Heart right ventricle (tissue), 16 donors: ENCODE measurements at regions not wholly inside any gene's neighbourhood (a gene's known extent, or its start where the extent isn't known, plus 50 kb on each side); places are given as distances from the start of the nearest gene placed in this dataset.

Experiments used
- ATAC-seq, 8 donors: fragments of 200-7000 bp; cut with Tn5 transposase; one replicate each; pipeline ENCODE4 v1.9.1; 2020; ENCODE audit warnings: mild to moderate bottlenecking in 8 of 8, moderate library complexity in 8 of 8, moderate number of reproducible peaks in 1 of 8
- DNase-seq, 2 donors: peaks; one replicate each; pipeline ENCODE4 v3.0.0-alpha.2; 2020
- H3K27ac ChIP-seq, 10 donors: fragments of 200-600 bp; sonication (generic) in 2 of 10; one replicate each; pipeline versions ENCODE4 v1.5.0 to v1.8.0; 2020 to 2022; ENCODE audit warnings: mild to moderate bottlenecking in 3 of 10
- H3K27me3 ChIP-seq, 7 donors: fragments of 200-600 bp; one replicate each; pipeline ENCODE4 v1.8.0; 2021 to 2022; ENCODE audit warnings: mild to moderate bottlenecking in 2 of 7
- H3K36me3 ChIP-seq, 9 donors: fragments of 200-600 bp; sonication (generic) in 1 of 9; one replicate each; pipeline versions ENCODE4 v1.5.0 to v1.8.0; 2020 to 2022; ENCODE audit warnings: mild to moderate bottlenecking in 2 of 9
- H3K4me1 ChIP-seq, 9 donors: fragments of 200-600 bp; sonication (generic) in 1 of 9; one replicate each; pipeline versions ENCODE4 v1.5.0 to v1.8.0; 2020 to 2022; ENCODE audit warnings: mild to moderate bottlenecking in 4 of 9
- H3K4me3 ChIP-seq, 10 donors: fragments of 200-600 bp; sonication (generic) in 2 of 10; one replicate each; pipeline versions ENCODE4 v1.5.0 to v1.8.0; 2020 to 2022; ENCODE audit warnings: mild to moderate bottlenecking in 7 of 10, moderate library complexity in 2 of 10
- H3K9me3 ChIP-seq, 11 donors: fragments of 200-600 bp in 10 of 11; sonication (generic) in 2 of 11; one replicate each; pipeline versions ENCODE4 v1.5.0 to v1.8.0; 2013 to 2022; ENCODE audit warnings: mild to moderate bottlenecking in 2 of 11, control low read depth in 1 of 11, moderate library complexity in 1 of 11
- WGBS, 2 donors: extraction: QIAGEN DNeasy Blood & Tissue Kit; methylation state at CpG; one replicate each; pipeline ENCODE4 v1.1.7; 2013; ENCODE audit warnings: inconsistent platforms in 1 of 2; 5-methylcytosine and 5-hydroxymethylcytosine counted together
- intact Hi-C, 10 donors: fragments of 100-400 bp; cut with DNase I; formaldehyde crosslinking; loops; one replicate each; pipeline versions ENCODE4 v1.11.1 to v1.14.2; 2022
- TF ChIP-seq, protein P1 (sequence below), 9 donors: fragments of 200-600 bp; sonication (generic) in 2 of 9; IDR thresholded peaks; one replicate each; pipeline versions ENCODE4 v1.5.0 to v1.8.0; 2021 to 2022; ENCODE audit warnings: antibody characterized with exemption in 9 of 9, mild to moderate bottlenecking in 5 of 9, moderate library complexity in 1 of 9
- donor health status: Arrhythmogenic right ventricular cardiomyopathy.
- donor health status: ischemic (EF 13 %, LVEDD 7.1; RV severe dilation, severe dysfunction).
- donor health status: healthy with polysubstance abuse.
- donor health status: DM: no; HTN: yes; CAD: no.
- donor health status: DM: no; HTN: no; CAD: no.
- donor health status: ischemic (EF 25% LVEDD 6.9; RV normal size, moderate dysfunction).
- donor health status: ischemic (EF 25% LVEDD 5.7; RV mildly dilated, moderate dysfunction).
- donor health status: healthy.
- donor health status: DM: yes; HTN: yes; CAD: no.
- donor health status: Ischemic cardiomyopathy.
- donor health status: ischemic (EF 35%, LVEDD 5.7; RV mildly dilated, moderate dysfunction).
- donor health status: nonischemic (EF 11% LVEDD 7.7; RV severe dilation, severe dysfunction).
- donor health status: DM: yes; HTN: yes; CAD: no.
- donor health status: PGD.
- donor health status: ischemic (EF 29% LVEDD 5.4; RV normal size, mild dysfunction).
- donor health status: nonischemic (EF 23%, LVEDD 6.1; RV moderate dilation, normal function).

DNA sequence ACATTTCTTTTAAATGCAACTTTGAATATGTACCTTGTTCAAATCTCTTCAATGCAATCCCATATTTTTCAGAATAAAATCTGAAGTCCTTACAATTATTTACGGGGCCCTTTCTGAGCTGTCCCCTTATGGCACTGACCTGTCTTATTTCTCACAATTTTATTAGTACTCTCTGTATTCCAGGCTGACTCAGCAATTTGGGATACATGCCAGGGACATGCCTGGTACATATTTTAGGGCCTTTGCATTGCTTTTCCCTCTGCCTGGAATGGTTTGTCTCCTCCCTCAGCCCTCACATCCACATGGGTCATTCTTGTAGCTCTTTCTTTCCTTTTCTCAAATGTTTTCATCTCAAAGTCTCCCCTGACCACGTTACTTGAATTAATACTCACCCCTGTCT is 172.2 kb upstream of the TECRL start:
- intact Hi-C loops = loop anchor here in 2 of 10 donors (10.0 kb wide), 1 partner anchor 427 kb away; no protein-coding TSS in a partner anchor
- no peak for ATAC-seq
- Histone ChIP-seq H3K9me3 (no peaks in the 10 kb centered on the region), H3K4me1 (no peaks in the 10 kb centered on the region), H3K36me3 (no peaks in the 10 kb centered on the region), H3K4me3 (no peak overlapping the region), H3K27me3 (no peaks in the 10 kb centered on the region), H3K27ac (no peak overlapping the region)
- 86 to 92% methylated on average over 2 of the region's 2 CpGs for WGBS, 2 donors
- TF ChIP-seq, protein P1, sequence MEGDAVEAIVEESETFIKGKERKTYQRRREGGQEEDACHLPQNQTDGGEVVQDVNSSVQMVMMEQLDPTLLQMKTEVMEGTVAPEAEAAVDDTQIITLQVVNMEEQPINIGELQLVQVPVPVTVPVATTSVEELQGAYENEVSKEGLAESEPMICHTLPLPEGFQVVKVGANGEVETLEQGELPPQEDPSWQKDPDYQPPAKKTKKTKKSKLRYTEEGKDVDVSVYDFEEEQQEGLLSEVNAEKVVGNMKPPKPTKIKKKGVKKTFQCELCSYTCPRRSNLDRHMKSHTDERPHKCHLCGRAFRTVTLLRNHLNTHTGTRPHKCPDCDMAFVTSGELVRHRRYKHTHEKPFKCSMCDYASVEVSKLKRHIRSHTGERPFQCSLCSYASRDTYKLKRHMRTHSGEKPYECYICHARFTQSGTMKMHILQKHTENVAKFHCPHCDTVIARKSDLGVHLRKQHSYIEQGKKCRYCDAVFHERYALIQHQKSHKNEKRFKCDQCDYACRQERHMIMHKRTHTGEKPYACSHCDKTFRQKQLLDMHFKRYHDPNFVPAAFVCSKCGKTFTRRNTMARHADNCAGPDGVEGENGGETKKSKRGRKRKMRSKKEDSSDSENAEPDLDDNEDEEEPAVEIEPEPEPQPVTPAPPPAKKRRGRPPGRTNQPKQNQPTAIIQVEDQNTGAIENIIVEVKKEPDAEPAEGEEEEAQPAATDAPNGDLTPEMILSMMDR (IDR thresholded peaks at IDR 0.05) = no peak
- DNase-seq = no peak

DNA sequence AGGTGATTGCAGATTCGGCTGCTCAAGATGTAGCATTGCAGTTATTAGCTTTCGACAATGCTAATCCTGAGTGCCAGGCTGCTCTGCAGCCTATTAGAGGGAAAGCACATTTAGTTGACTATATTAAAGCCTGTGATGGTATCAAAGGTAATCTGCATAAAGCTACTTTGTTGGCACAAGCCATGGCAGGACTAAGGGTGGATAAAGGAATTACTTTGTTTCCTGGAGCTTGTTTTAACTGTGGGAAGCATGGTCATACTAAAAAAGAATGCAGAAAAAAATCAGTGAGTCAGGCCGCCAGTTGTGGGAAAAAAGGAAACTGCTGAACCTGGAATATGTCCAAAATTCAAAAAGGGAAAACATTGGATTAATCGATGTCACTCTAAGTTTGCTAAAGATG is 154.9 kb upstream of the TECRL start:
- H3K4me1 ChIP-seq = no peaks in the 10 kb centered on the region
- WGBS, 2 donors = 38 to 46% methylated on average over 4 of the region's 4 CpGs
- DNase-seq (no peak), ATAC-seq (no peak)
- TF ChIP-seq, protein P1 (IDR thresholded peaks at IDR 0.05) = no peak
- no peaks in the 10 kb centered on the region for H3K27me3 ChIP-seq
- H3K4me3 ChIP-seq = no peak overlapping the region
- H3K27ac ChIP-seq = no peak overlapping the region
- H3K9me3 ChIP-seq = no peaks in the 10 kb centered on the region
- H3K36me3 ChIP-seq = no peaks in the 10 kb centered on the region
- intact Hi-C loops = no loop called here

DNA sequence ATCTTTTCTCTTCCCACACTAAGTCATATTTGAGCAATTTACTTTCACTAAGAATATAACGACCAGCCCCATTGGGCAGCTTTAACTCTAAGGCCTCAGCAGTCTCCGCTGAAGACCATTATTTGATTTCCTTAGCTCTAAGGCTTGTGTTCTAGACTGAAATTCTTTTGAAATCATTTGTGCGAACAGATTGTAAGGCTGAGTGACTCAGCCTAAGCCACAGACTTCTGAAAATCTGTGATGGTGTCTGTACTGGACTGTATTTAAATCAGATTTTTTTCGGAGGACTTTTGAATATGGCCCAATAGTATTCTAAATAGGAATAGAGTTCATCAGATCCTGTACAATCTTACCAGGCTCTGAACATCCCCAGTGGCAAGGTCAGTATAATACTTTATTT is 150.3 kb upstream of the TECRL start:
- Histone ChIP-seq H3K4me1 (no peaks in the 10 kb centered on the region), H3K4me3 (no peak overlapping the region), H3K36me3 (no peaks in the 10 kb centered on the region), H3K27ac (no peak overlapping the region), H3K9me3 (no peaks in the 10 kb centered on the region), H3K27me3 (no peaks in the 10 kb centered on the region)
- DNase-seq (no peak), ATAC-seq (no peak)
- 86 to 88% methylated on average over 4 of the region's 4 CpGs for WGBS, 2 donors
- intact Hi-C loops = no loop called here
- TF ChIP-seq, protein P1 (IDR thresholded peaks at IDR 0.05) = no peak

DNA sequence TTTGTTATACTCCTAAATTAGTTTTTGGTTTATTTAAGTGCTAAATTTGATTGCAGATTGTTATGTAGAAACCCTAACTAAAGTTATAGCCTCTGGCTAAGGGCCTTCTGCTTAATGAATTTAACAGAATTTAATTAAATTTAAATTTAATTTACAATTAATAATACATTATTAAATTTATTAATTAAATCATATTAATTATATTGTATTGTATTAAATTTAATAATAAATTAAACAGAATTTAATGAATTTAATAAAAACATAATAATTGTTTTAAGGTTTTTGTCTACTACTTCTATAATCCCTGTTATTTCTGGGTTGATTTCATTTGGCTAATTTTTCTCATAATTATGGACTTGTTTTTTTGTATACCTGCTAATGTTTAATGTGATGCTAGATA is 141.9 kb upstream of the TECRL start:
- Histone ChIP-seq H3K36me3 (no peaks in the 10 kb centered on the region), H3K27me3 (no peaks in the 10 kb centered on the region), H3K27ac (no peak overlapping the region), H3K9me3 (no peaks in the 10 kb centered on the region), H3K4me1 (no peaks in the 10 kb centered on the region), H3K4me3 (no peak overlapping the region)
- ATAC-seq (no peak), DNase-seq (no peak)
- intact Hi-C loops = no loop called here
- TF ChIP-seq, protein P1 (IDR thresholded peaks at IDR 0.05) = no peak

DNA sequence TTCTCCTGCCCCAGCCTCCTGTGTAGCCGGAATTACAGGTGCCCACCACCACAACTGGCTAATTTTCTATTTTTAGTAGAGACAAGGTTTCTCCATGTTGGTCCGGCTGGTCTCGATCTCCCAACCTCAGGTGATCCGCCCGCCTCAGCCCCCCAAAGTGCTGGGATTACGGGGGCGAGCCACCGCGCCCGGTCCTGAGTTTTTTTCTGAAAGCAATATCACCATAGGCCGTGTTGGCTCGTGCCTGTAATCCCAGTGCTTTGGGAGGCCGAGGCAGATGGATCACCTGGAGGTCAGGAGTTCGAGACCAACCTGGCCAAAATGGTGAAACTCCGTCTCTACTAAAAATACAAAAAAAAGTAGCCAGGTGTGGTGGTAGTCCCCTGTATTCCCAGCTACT is 136.3 kb upstream of the TECRL start:
- TF ChIP-seq, protein P1 (IDR thresholded peaks at IDR 0.05) = no peak
- Histone ChIP-seq H3K27ac (no peak overlapping the region), H3K27me3 (no peaks in the 10 kb centered on the region), H3K4me3 (no peak overlapping the region), H3K9me3 (no peaks in the 10 kb centered on the region), H3K4me1 (no peaks in the 10 kb centered on the region), H3K36me3 (no peaks in the 10 kb centered on the region)
- DNase-seq = no peak
- WGBS, 2 donors = 92 to 95% methylated on average over 15 of the region's 15 CpGs
- intact Hi-C loops = loop anchor here in 1 of 10 donors (10.0 kb wide), 1 partner anchor 381 kb away; no protein-coding TSS in a partner anchor
- ATAC-seq = no peak
